ENCODE measurements at regions not wholly inside any gene's neighbourhood (a gene's known extent, or its start where the extent isn't known, plus 50 kb on each side); places are given as distances from the start of the nearest gene placed in this dataset.

GRCh38 chr21:14706712-14707510 lies 160.8 kb upstream of the SAMSN1 start:
- no peak overlapping the region for H3K27ac ChIP-seq
- intact Hi-C loops (cut with DNase I; ENCODE audit: low total_unique reads): no loop called here
- H3K4me3 ChIP-seq: no peak overlapping the region
- TF ChIP-seq CTCF (IDR thresholded peaks at IDR 0.05): no peak
- no peak for TF ChIP-seq POLR2A (IDR thresholded peaks at IDR 0.05)
- no peaks in the 10 kb centered on the region for H3K27me3 ChIP-seq
- 62 to 68% methylated on average over 7 of the region's 7 CpGs for WGBS, 2 donors
- H3K4me1 ChIP-seq: no peaks in the 10 kb centered on the region
- DNase-seq: no peak
- no peaks in the 10 kb centered on the region for H3K9me3 ChIP-seq
- no peaks in the 10 kb centered on the region for H3K36me3 ChIP-seq (ENCODE audit: low read depth, missing control alignments)

- no peaks in the 10 kb centered on the region for H3K9me3 ChIP-seq
- no peaks in the 10 kb centered on the region for H3K36me3 ChIP-seq (ENCODE audit: low read depth, missing control alignments)
- H3K4me3 ChIP-seq: no peak overlapping the region
- H3K4me1 ChIP-seq: no peaks in the 10 kb centered on the region
- WGBS, 2 donors: 77 to 79% methylated on average over 3 of the region's 3 CpGs
- no peak overlapping the region for H3K27ac ChIP-seq
- DNase-seq: no peak
- no peak for TF ChIP-seq CTCF (IDR thresholded peaks at IDR 0.05)
- TF ChIP-seq POLR2A (IDR thresholded peaks at IDR 0.05): no peak
- intact Hi-C loops (cut with DNase I; ENCODE audit: low total_unique reads): no loop called here
- H3K27me3 ChIP-seq: no peaks in the 10 kb centered on the region
These were observed 153.6 kb upstream of the SAMSN1 start for GRCh38 chr21:14699433-14700407.

- no peak overlapping the region for H3K27ac ChIP-seq
- no peaks in the 10 kb centered on the region for H3K9me3 ChIP-seq
- no peak overlapping the region for H3K4me3 ChIP-seq
- DNase-seq: no peak
- 94 to 100% methylated on average over 1 of the region's 1 CpG for whole genome bisulfite sequencing, 2 donors
- no peaks in the 10 kb centered on the region for H3K36me3 ChIP-seq (ENCODE audit: low read depth, missing control alignments)
- TF ChIP-seq CTCF (IDR thresholded peaks at IDR 0.05): no peak
- TF ChIP-seq POLR2A (IDR thresholded peaks at IDR 0.05): no peak
- no peaks in the 10 kb centered on the region for H3K27me3 ChIP-seq
- no peaks in the 10 kb centered on the region for H3K4me1 ChIP-seq
- intact Hi-C loops (cut with DNase I; ENCODE audit: low total_unique reads): no loop called here
These were observed 151.7 kb upstream of the SAMSN1 start for GRCh38 chr21:14697769-14698168.

- H3K27me3 ChIP-seq: no peaks in the 10 kb centered on the region
- H3K9me3 ChIP-seq: no peaks in the 10 kb centered on the region
- no peak for DNase-seq
- H3K4me1 ChIP-seq: no peaks in the 10 kb centered on the region
- no peaks in the 10 kb centered on the region for H3K36me3 ChIP-seq (ENCODE audit: low read depth, missing control alignments)
- no peak overlapping the region for H3K27ac ChIP-seq
- TF ChIP-seq POLR2A (IDR thresholded peaks at IDR 0.05) (no peak), CTCF (IDR thresholded peaks at IDR 0.05) (no peak)
- no peak overlapping the region for H3K4me3 ChIP-seq
- WGBS, 2 donors: 76 to 85% methylated on average over 1 of the region's 1 CpG
- intact Hi-C loops (cut with DNase I; ENCODE audit: low total_unique reads): no loop called here
These were observed 148.7 kb upstream of the SAMSN1 start for GRCh38 chr21:14694817-14695216.
